Spleen (tissue), 7 donors: ENCODE measurements at regions not wholly inside any gene's neighbourhood (a gene's known extent, or its start where the extent isn't known, plus 50 kb on each side); places are given as distances from the start of the nearest gene placed in this dataset.

Experiments used
- CTCF ChIP-seq, 11 experiments: fragments of 200-600 bp in 7 of 11; fragments of 450-650 bp in 4 of 11; sonication (generic) in 4 of 11; IDR thresholded peaks in 8 of 11; conservative IDR thresholded peaks in 3 of 11; 1 replicate in 7 of 11; 2 replicates in 4 of 11; pipeline versions ENCODE4 v1.4.0 to v1.8.0; 2016 to 2021; ENCODE audit warnings: antibody characterized with exemption in 11 of 11, inconsistent platforms in 4 of 11, mild to moderate bottlenecking in 1 of 11
- POLR2A ChIP-seq, 3 donors: fragments of 450-650 bp; IDR thresholded peaks; one replicate each; pipeline ENCODE4 v1.5.1; 2017; ENCODE audit warnings: antibody characterized with exemption in 3 of 3, mild to moderate bottlenecking in 1 of 3
- POLR2AphosphoS5 ChIP-seq, 3 donors: sonication (generic); formaldehyde crosslinking; IDR thresholded peaks; one replicate each; pipeline ENCODE4 v1.5.1; 2017; ENCODE audit warnings: antibody characterized with exemption in 3 of 3
- donor health status: DM: no; HTN: no; CAD: no; lungs with moderate emphysema.
- donor health status: DM: no; HTN: no; CAD: no.
- donor health status: DM: no; HTN: no; CAD: no.

- TF ChIP-seq CTCF (IDR thresholded peaks at IDR 0.05 in 8 of 11, conservative IDR thresholded peaks at IDR 0.05 in 3 of 11): no peak
- no peak for TF ChIP-seq POLR2A (IDR thresholded peaks at IDR 0.05)
- TF ChIP-seq POLR2AphosphoS5 (IDR thresholded peaks at IDR 0.05): no peak
Observed at GRCh38 chr12:105679982-105680381, 349.5 kb downstream of the C12orf75 start.
